ENCODE measurements at regions not wholly inside any gene's neighbourhood (a gene's known extent, or its start where the extent isn't known, plus 50 kb on each side); places are given as distances from the start of the nearest gene placed in this dataset.

DNA sequence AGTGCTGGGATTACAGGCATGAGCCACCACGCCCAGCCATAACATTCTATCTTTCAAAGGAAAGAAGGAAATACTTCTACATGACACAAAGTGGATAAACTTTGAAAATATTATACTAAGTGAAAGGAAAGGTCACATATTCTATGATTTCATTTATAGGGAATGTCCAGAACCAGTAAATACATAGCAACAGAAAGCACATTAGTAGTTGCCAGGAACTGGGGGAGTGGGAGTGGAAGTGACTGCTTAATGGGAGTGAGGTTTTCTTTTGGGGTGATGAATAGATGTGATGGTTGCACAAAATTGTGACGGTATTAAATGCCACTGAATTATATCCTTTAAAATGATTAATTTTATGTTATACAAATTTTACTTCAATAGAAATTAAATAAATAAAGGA, 95.7 kb upstream of the IL15 start:
- TF ChIP-seq EZH2 (IDR thresholded peaks at IDR 0.05; ENCODE audit: low read depth) (no peak), CTCF (conservative IDR thresholded peaks at IDR 0.05) (no peak)
